ENCODE measurements at regions not wholly inside any gene's neighbourhood (a gene's known extent, or its start where the extent isn't known, plus 50 kb on each side); places are given as distances from the start of the nearest gene placed in this dataset.
"Not testable (repeated sequence)": the region's sequence is repeated elsewhere in the genome, so short reads cannot be mapped to it uniquely, and the experiment has no call there.

DNA sequence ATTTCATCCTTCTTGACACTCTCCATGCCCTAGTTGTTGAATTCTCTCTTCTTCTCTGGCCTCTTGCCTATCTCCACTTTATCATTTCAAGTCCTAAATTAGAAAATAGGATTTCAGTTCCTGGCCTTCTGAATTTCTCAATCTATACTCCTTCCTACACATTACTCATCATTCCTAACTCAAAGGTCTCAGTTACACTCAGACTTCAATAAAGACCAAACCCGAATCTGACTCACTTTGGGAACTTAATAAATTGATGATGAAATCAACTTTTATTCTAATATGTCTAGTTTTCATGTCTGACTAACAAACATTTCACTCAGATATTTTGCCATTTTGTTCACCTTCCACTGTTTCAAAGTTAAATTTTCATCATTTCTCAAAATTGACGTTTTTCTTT, 113.6 kb upstream of the TSLP start:
- H3K9me3 Mint-ChIP-seq = no peaks in the 10 kb centered on the region
- no peaks in the 10 kb centered on the region for H3K36me3 Mint-ChIP-seq (ENCODE audit: low read depth)
- no peaks in the 10 kb centered on the region for H3K27me3 Mint-ChIP-seq
- no peak overlapping the region for H3K4me3 Mint-ChIP-seq
- no peak overlapping the region for H3K27ac Mint-ChIP-seq
- ChIA-PET CTCF (no interaction called here), POLR2A (no interaction called here)
- DNase-seq = no peak
- no peaks in the 10 kb centered on the region for H3K4me1 Mint-ChIP-seq

DNA sequence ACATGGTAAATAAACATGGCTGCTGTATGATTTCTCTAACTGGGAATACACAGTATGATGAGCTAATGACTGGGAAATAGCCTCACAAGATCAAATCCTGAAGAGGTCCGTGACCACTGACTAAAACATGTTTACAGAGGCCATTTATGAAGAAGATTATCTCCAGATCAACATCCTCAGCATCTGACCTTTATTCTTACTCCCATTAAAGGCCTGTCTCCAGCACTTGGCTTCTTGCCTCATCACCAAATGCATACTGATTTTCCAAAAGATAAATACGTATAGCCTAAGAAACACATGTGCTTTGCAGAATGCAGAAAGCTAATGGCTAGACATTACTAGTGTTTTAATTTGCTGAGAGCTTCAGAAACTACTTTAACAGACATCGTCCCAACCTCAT, 108.0 kb upstream of the TSLP start:
- H3K27me3 Mint-ChIP-seq = no peaks in the 10 kb centered on the region
- no peaks in the 10 kb centered on the region for H3K9me3 Mint-ChIP-seq
- DNase-seq = no peak
- no peak overlapping the region for H3K27ac Mint-ChIP-seq
- ChIA-PET CTCF (no interaction called here), POLR2A (no interaction called here)
- no peaks in the 10 kb centered on the region for H3K4me1 Mint-ChIP-seq
- H3K36me3 Mint-ChIP-seq (ENCODE audit: low read depth) = no peaks in the 10 kb centered on the region
- H3K4me3 Mint-ChIP-seq = no peak overlapping the region

DNA sequence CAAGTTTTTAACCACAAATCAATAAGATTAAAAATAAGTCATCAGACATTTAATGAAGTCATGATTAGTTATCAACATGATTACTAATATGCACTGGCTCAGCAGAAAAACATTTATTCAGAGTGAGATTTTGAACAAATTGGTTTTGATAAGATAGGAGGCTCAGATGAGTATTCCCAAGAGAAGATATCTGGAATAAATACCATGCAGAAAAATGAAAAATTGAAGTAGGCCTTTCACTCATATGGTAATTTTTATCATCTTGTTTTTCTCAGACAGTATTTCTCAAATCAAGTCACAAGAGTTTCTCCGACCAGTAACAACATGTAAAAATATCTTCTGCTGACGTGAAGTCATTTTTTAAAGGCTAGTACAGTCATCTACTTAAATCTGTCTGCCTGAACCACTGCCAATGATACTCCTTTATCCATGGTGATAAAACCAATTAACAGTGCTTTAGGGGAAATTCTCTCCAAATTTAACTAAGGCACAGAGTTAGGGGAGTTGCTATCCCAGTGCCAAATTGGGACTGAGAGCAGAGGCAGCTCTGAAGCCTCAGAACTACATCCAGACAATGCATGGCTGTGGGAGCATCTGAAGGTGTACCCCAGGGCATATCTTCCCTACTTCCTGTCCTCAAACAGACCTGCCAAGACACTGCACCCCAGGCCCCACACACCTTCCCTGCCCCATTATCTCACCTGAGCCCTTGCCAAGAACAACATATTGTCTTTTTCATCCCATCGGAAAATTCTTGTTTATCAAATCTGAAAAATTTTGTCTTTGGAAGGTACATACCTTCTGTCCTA, 105.5 kb upstream of the TSLP start:
- no peak for DNase-seq
- POLR2A ChIA-PET = no interaction called here

DNA sequence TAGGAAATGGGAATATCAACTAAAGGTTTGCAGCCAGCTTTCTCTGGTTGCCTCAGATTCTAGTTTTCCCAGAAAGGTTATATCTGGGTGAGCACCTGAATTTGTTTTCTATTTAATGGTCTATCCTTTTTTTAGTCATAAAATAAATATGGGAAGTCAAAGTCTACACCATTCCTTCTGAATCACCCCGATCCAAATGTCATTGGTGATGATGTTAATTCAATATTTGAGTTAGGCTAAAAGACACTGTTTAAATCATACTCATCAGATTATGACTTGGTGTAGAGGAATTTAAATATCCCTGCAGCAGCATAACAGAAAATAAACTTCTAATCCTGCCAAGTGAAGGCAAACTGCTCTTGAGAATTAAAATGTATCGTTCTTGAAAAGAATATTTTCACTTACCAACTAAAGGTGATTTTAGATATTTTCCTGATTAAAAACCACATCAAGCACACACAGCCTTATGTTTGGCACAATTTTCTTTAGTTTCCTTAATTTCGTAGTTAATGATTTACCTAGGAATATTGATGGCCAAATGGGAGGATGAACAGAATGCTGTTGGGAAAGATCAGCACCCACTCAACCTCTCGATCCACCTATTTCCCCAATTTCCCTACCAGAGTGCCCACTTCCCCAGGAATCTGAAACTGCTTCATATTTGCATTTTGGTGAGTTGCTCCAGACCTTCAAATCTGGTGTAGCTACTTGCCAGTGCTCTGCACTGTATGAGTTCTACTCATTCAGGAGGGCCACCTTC, 103.1 kb upstream of the TSLP start:
- POLR2A ChIA-PET = no interaction called here
- H3K4me3 Mint-ChIP-seq = no peak overlapping the region
- DNase-seq = no peak
- no peaks in the 10 kb centered on the region for H3K36me3 Mint-ChIP-seq (ENCODE audit: low read depth)
- no peak overlapping the region for H3K27ac Mint-ChIP-seq
- CTCF ChIA-PET = no interaction called here
- no peaks in the 10 kb centered on the region for H3K4me1 Mint-ChIP-seq
- no peaks in the 10 kb centered on the region for H3K27me3 Mint-ChIP-seq
- no peaks in the 10 kb centered on the region for H3K9me3 Mint-ChIP-seq

More for the DNA sequence above, 105.5 kb upstream of the TSLP start:
- no peaks in the 10 kb centered on the region for H3K36me3 Mint-ChIP-seq (ENCODE audit: low read depth)
- no peaks in the 10 kb centered on the region for H3K4me1 Mint-ChIP-seq
- no peak overlapping the region for H3K4me3 Mint-ChIP-seq
- CTCF ChIA-PET = no interaction called here
- no peaks in the 10 kb centered on the region for H3K9me3 Mint-ChIP-seq
- no peak overlapping the region for H3K27ac Mint-ChIP-seq
- no peaks in the 10 kb centered on the region for H3K27me3 Mint-ChIP-seq

DNA sequence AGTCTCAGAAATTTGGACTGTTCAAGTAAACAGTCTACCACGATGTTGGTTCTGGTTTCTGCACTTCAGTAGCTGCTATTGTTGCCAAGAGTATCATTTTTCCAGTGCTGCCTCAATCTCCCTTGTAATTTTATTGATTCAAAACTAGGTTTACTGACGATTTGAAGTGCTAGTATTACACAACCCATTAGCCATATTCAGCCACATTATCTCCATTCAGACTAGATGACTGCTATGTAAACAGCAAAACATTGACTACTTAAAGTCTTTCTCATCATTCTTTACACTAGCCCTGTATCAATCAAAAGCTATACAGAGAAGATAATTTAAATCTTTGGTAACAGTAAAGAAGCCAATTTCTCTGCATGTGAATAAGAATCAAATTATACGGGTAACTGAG, 102.0 kb upstream of the TSLP start:
- no peaks in the 10 kb centered on the region for H3K9me3 Mint-ChIP-seq
- POLR2A ChIA-PET = no interaction called here
- DNase-seq = no peak
- H3K4me3 Mint-ChIP-seq = no peak overlapping the region
- no peaks in the 10 kb centered on the region for H3K4me1 Mint-ChIP-seq
- H3K27ac Mint-ChIP-seq = no peak overlapping the region
- H3K27me3 Mint-ChIP-seq = no peaks in the 10 kb centered on the region
- CTCF ChIA-PET = no interaction called here
- H3K36me3 Mint-ChIP-seq (ENCODE audit: low read depth) = no peaks in the 10 kb centered on the region

DNA sequence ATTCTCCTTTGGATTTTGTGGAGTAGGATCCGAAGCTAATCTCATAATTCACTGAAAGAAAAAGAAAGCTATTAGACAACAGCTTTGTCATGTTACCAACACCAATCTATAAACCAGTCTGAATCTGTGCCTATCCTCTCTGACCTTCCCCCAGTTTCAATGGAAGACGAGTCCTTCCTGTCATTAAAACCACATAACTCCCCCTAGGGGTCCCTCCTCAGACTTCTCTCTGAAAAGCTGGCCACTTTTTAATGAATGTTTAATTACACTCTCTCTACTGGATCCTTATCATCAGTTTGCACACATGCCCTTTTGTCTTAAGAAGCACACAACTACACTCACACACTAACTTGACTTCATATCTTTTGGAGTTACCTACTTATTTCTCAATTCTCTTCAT, 98.0 kb upstream of the TSLP start:
- POLR2A ChIA-PET = no interaction called here
- no peaks in the 10 kb centered on the region for H3K27me3 Mint-ChIP-seq
- CTCF ChIA-PET = no interaction called here
- DNase-seq = no peak
- H3K36me3 Mint-ChIP-seq (ENCODE audit: low read depth) = no peaks in the 10 kb centered on the region
- no peaks in the 10 kb centered on the region for H3K9me3 Mint-ChIP-seq
- H3K27ac Mint-ChIP-seq = no peak overlapping the region
- no peaks in the 10 kb centered on the region for H3K4me1 Mint-ChIP-seq
- H3K4me3 Mint-ChIP-seq = no peak overlapping the region

DNA sequence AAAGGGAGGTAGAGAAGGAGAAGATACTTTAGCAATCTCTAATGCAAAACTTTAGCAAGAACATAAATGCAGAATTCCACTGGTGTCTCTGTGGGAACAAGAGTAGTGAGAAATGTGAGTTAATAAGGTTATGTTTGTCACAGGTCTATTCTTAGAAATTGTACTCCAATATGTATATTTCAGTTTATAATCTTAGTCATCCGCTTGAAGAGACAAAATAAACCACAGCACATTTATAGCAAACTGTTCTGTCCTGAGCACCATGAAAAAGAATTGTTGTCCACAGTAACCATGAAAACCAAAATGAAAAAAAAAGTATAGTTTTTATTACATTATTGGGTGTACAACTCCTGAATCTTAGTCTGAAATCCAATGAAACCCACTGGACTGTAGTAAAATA, 93.6 kb upstream of the TSLP start:
- no peak overlapping the region for H3K4me3 Mint-ChIP-seq
- H3K4me1 Mint-ChIP-seq = no peaks in the 10 kb centered on the region
- POLR2A ChIA-PET = no interaction called here
- no peaks in the 10 kb centered on the region for H3K27me3 Mint-ChIP-seq
- no peak for DNase-seq
- no peaks in the 10 kb centered on the region for H3K9me3 Mint-ChIP-seq
- H3K27ac Mint-ChIP-seq = no peak overlapping the region
- no peaks in the 10 kb centered on the region for H3K36me3 Mint-ChIP-seq (ENCODE audit: low read depth)
- CTCF ChIA-PET = no interaction called here

DNA sequence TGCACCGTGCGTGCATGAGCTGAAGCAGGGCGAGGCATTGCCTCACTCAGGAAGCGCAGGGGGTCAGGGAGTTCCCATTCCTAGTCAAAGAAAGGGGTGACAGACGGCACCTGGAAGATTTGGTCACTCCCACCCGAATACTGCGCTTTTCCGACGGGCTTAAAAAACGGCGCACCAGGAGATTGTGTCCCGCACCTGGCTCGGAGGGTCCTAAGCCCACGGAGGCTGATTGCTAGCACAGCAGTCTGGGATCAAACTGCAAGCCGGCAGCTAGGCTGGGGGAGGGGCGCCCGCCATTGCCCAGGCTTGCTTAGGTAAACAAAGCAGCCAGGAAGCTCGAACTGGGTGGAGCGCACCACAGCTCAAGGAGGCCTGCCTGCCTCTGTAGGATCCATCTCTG, 85.6 kb upstream of the TSLP start:
- H3K4me3 Mint-ChIP-seq; H3K36me3 Mint-ChIP-seq (ENCODE audit: low read depth); CTCF ChIA-PET; H3K9me3 Mint-ChIP-seq; H3K27me3 Mint-ChIP-seq; DNase-seq; H3K27ac Mint-ChIP-seq; POLR2A ChIA-PET; H3K4me1 Mint-ChIP-seq: not testable (repeated sequence)

DNA sequence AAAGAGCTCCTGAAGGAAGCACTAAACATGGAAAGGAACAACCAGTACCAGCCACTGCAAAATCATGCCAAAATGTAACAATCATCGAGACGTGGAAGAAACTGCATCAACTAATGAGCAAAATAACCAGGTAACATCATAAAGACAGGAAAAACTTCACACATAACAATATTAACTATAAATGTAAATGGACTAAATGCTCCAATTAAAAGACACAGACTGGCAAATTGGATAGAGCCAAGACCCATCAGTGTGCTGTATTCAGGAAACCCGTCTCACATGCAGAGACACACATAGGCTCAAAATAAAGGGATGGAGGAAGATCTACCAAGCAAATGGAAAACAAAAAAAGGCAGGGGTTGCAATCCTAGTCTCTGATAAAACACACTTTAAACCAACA, 83.9 kb upstream of the TSLP start:
- H3K27me3 Mint-ChIP-seq; DNase-seq; H3K9me3 Mint-ChIP-seq; H3K27ac Mint-ChIP-seq; CTCF ChIA-PET; H3K4me1 Mint-ChIP-seq; POLR2A ChIA-PET; H3K36me3 Mint-ChIP-seq (ENCODE audit: low read depth); H3K4me3 Mint-ChIP-seq: not testable (repeated sequence)

DNA sequence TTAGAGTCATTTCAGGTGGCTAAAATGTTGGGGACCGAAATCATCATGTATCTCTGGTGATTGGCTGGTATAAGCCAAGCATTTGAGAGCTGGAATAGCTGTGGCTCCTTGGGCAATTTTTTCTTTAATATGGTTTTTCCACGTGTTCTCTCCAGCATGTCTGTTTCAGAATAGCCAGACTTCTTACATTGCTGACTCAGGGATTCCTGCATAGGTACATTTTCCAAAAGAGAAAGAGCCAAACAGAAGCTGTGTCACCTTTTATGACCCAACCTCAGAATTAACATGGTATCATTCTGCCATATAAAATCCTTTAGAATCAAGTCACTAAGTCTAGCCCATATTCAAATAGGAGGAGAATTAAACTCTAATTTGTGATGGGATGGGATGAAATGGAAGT, 74.8 kb upstream of the TSLP start:
- Mint-ChIP-seq H3K9me3 (no peaks in the 10 kb centered on the region), H3K4me3 (no peak overlapping the region), H3K27me3 (no peaks in the 10 kb centered on the region), H3K36me3 (ENCODE audit: low read depth) (no peaks in the 10 kb centered on the region), H3K27ac (no peak overlapping the region), H3K4me1 (no peaks in the 10 kb centered on the region)
- POLR2A ChIA-PET = no interaction called here
- CTCF ChIA-PET = no interaction called here
- DNase-seq = no peak

DNA sequence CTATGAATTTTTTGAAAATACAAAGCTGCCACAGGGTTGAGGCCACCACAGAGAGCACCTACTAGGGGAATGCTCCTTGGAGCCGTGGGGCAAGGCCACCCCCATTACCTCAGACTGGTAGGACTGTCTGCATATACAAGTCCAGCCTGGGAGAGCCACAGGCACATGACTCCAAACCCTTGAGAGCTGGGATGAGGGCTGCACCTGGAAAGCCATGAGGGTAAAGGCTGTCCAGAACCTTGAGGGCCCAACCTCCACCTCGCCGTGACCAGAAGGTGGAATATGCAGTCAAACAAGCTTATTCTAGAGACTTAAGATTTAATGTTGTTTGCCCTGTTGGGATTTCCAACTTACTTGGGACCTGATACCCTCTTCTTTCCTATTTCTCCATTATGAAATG, 69.5 kb upstream of the TSLP start:
- ChIA-PET CTCF (no interaction called here), POLR2A (no interaction called here)
- Mint-ChIP-seq H3K27me3 (no peaks in the 10 kb centered on the region), H3K9me3 (no peaks in the 10 kb centered on the region), H3K27ac (no peak overlapping the region), H3K4me3 (no peak overlapping the region), H3K36me3 (ENCODE audit: low read depth) (no peaks in the 10 kb centered on the region), H3K4me1 (no peaks in the 10 kb centered on the region)
- no peak for DNase-seq

DNA sequence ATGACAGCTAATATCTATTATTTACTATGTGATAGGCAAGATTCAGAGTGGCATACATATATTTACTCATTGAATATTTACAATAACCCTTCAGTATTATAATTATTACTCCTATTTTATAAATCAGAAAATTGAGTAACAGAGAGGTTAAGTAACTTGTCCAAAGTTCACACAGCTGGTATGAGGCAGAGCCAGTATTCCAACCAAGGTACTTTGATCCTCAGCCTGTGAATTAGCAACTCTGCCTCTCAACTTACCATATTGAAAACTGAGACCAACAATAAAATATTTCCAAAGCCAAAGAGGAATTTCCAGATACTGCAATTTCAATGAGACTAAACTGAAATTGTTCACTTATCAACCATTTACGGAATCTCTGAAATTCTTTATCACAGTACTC, 67.9 kb upstream of the TSLP start:
- Mint-ChIP-seq H3K4me3 (no peak overlapping the region), H3K9me3 (no peaks in the 10 kb centered on the region), H3K27ac (no peak overlapping the region), H3K4me1 (no peaks in the 10 kb centered on the region), H3K27me3 (no peaks in the 10 kb centered on the region), H3K36me3 (ENCODE audit: low read depth) (no peaks in the 10 kb centered on the region)
- ChIA-PET POLR2A (no interaction called here), CTCF (no interaction called here)
- DNase-seq = no peak

DNA sequence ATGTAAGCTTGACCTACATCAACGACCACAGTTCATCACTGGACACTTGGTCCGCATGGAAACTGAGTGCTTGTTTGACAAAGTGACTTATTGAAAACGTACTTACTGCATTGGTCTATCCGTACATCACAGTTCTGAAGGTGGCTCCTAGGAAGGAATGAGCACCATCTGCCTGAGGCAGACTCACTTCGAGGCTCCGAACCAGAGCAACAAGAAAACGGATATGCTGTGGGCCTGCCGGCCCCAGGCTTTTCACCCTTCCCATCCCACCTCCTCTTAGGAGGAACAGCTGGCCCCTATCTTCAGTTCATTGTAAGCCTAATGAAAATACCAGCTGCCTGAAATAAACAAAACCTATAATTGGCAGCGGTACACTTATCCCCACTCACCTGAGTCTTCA, 67.2 kb upstream of the TSLP start:
- POLR2A ChIA-PET = no interaction called here
- DNase-seq = no peak
- Mint-ChIP-seq H3K36me3 (ENCODE audit: low read depth) (no peaks in the 10 kb centered on the region), H3K4me3 (no peak overlapping the region), H3K27me3 (no peaks in the 10 kb centered on the region), H3K27ac (no peak overlapping the region), H3K9me3 (no peaks in the 10 kb centered on the region), H3K4me1 (no peaks in the 10 kb centered on the region)
- CTCF ChIA-PET = no interaction called here

DNA sequence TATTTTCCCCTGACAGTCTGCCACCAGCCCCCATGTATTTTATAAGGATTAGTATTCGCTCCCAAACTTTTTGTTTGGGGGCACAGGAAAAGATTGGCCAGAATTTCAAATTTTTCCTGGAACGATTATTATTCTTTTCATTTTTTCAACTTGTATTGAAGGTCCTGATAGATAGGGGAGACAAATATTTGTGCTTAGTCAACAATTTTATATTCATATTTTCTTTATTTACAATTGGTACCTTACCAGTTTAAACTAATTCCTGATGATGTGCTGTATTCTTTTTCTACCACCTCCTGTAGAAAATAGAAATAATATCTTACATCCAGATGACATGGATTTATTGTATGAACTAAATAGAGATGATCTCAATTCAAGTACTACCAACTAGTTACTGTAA, 60.7 kb upstream of the TSLP start:
- CTCF ChIA-PET = no interaction called here
- Mint-ChIP-seq H3K27me3 (no peaks in the 10 kb centered on the region), H3K4me3 (no peak overlapping the region), H3K4me1 (no peaks in the 10 kb centered on the region), H3K9me3 (no peaks in the 10 kb centered on the region), H3K36me3 (ENCODE audit: low read depth) (no peaks in the 10 kb centered on the region), H3K27ac (no peak overlapping the region)
- POLR2A ChIA-PET = no interaction called here
- no peak for DNase-seq
